ENCODE measurements at regions not wholly inside any gene's neighbourhood (a gene's known extent, or its start where the extent isn't known, plus 50 kb on each side); places are given as distances from the start of the nearest gene placed in this dataset.
"Not testable (repeated sequence)": the region's sequence is repeated elsewhere in the genome, so short reads cannot be mapped to it uniquely, and the experiment has no call there.

GRCh38 chr3:143901105-143901504 is 52.8 kb upstream of the SLC9A9 start:
- peak; percentile 34 for DNase-seq (ENCODE audit: low read depth)

- DNase-seq (ENCODE audit: low read depth): no peak
Measured at GRCh38 chr3:143902210-143902609, 53.9 kb upstream of the SLC9A9 start.

- no peak for DNase-seq (ENCODE audit: low read depth)
Measured at GRCh38 chr3:143910756-143911155, 60.9 kb upstream of the DIPK2A start.

- DNase-seq (ENCODE audit: low read depth): no peak
Measured at GRCh38 chr3:143914257-143914656, 57.4 kb upstream of the DIPK2A start.

GRCh38 chr3:143918848-143919247 is 52.8 kb upstream of the DIPK2A start:
- no peak for DNase-seq (ENCODE audit: low read depth)

GRCh38 chr3:143921176-143921575 is 50.4 kb upstream of the DIPK2A start:
- DNase-seq (ENCODE audit: low read depth): not testable (repeated sequence)
